Fibroblast of gingiva (primary cell): ENCODE measurements at regions not wholly inside any gene's neighbourhood (a gene's known extent, or its start where the extent isn't known, plus 50 kb on each side); places are given as distances from the start of the nearest gene placed in this dataset.
"Not testable (repeated sequence)": the region's sequence is repeated elsewhere in the genome, so short reads cannot be mapped to it uniquely, and the experiment has no call there.

Experiments
- DNase-seq: peaks from one replicate; pipeline ENCODE4 v3.0.0-alpha.2; 2011; ENCODE audit warnings: low read depth

GRCh38 chr20:29031262-29031982 lies 2226.0 kb upstream of the DEFB115 start:
- DNase-seq, result not testable (repeated sequence)

- DNase-seq, result not testable (repeated sequence)
These were observed 2213.2 kb upstream of the DEFB115 start for GRCh38 chr20:29044239-29044638.

- not testable (repeated sequence) for DNase-seq
These were observed 2207.4 kb upstream of the DEFB115 start for GRCh38 chr20:29050008-29050606.

- DNase-seq, result not testable (repeated sequence)
These were observed 2199.5 kb upstream of the DEFB115 start for GRCh38 chr20:29057866-29058484.

GRCh38 chr20:29062451-29062850 lies 2195.0 kb upstream of the DEFB115 start:
- not testable (repeated sequence) for DNase-seq

- not testable (repeated sequence) for DNase-seq
These were observed 2191.1 kb upstream of the DEFB115 start for GRCh38 chr20:29066341-29066740.

GRCh38 chr20:29073640-29074039 lies 2183.8 kb upstream of the DEFB115 start:
- not testable (repeated sequence) for DNase-seq

- peak; percentile 66 for DNase-seq
These were observed 2177.4 kb upstream of the DEFB115 start for GRCh38 chr20:29079769-29080690.

- not testable (repeated sequence) for DNase-seq
These were observed 2175.8 kb upstream of the DEFB115 start for GRCh38 chr20:29081712-29082111.

- DNase-seq, result no peak
These were observed 2171.8 kb upstream of the DEFB115 start for GRCh38 chr20:29085625-29086024.

GRCh38 chr20:29086145-29086718 lies 2171.2 kb upstream of the DEFB115 start:
- not testable (repeated sequence) for DNase-seq

- DNase-seq, result no peak
These were observed 2170.5 kb upstream of the DEFB115 start for GRCh38 chr20:29086938-29087337.

- not testable (repeated sequence) for DNase-seq
These were observed 2169.6 kb upstream of the DEFB115 start for GRCh38 chr20:29087887-29088286.

GRCh38 chr20:29088472-29088871 lies 2169.0 kb upstream of the DEFB115 start:
- DNase-seq, result peak; percentile 24

GRCh38 chr20:29089409-29089808 lies 2168.1 kb upstream of the DEFB115 start:
- DNase-seq, result not testable (repeated sequence)

- not testable (repeated sequence) for DNase-seq
These were observed 2163.5 kb upstream of the DEFB115 start for GRCh38 chr20:29093958-29094357.

- DNase-seq, result not testable (repeated sequence)
These were observed 2160.8 kb upstream of the DEFB115 start for GRCh38 chr20:29096695-29097094.

- not testable (repeated sequence) for DNase-seq
These were observed 2149.6 kb upstream of the DEFB115 start for GRCh38 chr20:29107884-29108283.

GRCh38 chr20:29109386-29109785 lies 2148.1 kb upstream of the DEFB115 start:
- DNase-seq, result not testable (repeated sequence)

- DNase-seq, result not testable (repeated sequence)
These were observed 2142.4 kb upstream of the DEFB115 start for GRCh38 chr20:29115097-29115496.

GRCh38 chr20:29119141-29119540 lies 2138.3 kb upstream of the DEFB115 start:
- no peak for DNase-seq

- not testable (repeated sequence) for DNase-seq
These were observed 2137.8 kb upstream of the DEFB115 start for GRCh38 chr20:29119684-29120083.
